Uterus (tissue), 3 donors: ENCODE measurements at regions not wholly inside any gene's neighbourhood (a gene's known extent, or its start where the extent isn't known, plus 50 kb on each side); places are given as distances from the start of the nearest gene placed in this dataset.

Experiments
- DNase-seq, 2 donors: peaks; one replicate each; pipeline ENCODE4 v3.0.0-alpha.2; 2019 to 2020
- H3K27ac ChIP-seq, 2 donors: fragments of 200-600 bp; sonication (generic); 1 replicate in 1 of 2; 2 replicates in 1 of 2; pipeline ENCODE4 v1.5.1; 2016 to 2018
- H3K27me3 ChIP-seq, 2 donors: fragments of 200-600 bp; sonication (generic); one replicate each; pipeline ENCODE4 v1.5.1; 2018 to 2019; ENCODE audit warnings: control low read depth in 1 of 2
- H3K36me3 ChIP-seq, 2 donors: fragments of 200-600 bp; sonication (generic); one replicate each; pipeline ENCODE4 v1.5.1; 2019; ENCODE audit warnings: control low read depth in 1 of 2
- H3K4me1 ChIP-seq, 2 donors: fragments of 200-600 bp; sonication (generic); one replicate each; pipeline ENCODE4 v1.5.1; 2018 to 2019; ENCODE audit warnings: control low read depth in 1 of 2
- H3K4me3 ChIP-seq, 2 donors: fragments of 200-600 bp; sonication (generic); 1 replicate in 1 of 2; 2 replicates in 1 of 2; pipeline ENCODE4 v1.5.1; 2018 to 2019; ENCODE audit warnings: mild to moderate bottlenecking in 1 of 2
- H3K9me3 ChIP-seq, 2 donors: fragments of 200-600 bp; sonication (generic); one replicate each; pipeline ENCODE4 v1.5.1; 2019; ENCODE audit warnings: control low read depth in 1 of 2
- POLR2A ChIP-seq, 2 donors: fragments of 450-650 bp; IDR thresholded peaks; one replicate each; pipeline ENCODE4 v1.6.1; 2016; ENCODE audit warnings: antibody characterized with exemption in 2 of 2, mild to moderate bottlenecking in 1 of 2, moderate library complexity in 1 of 2
- intact Hi-C: fragments of 100-400 bp; cut with DNase I; formaldehyde crosslinking; loops from one replicate; pipeline ENCODE4 v1.15.1; 2023; ENCODE audit warnings: low total_unique reads
- TF ChIP-seq, protein P1 (sequence below), 4 experiments: fragments of 200-600 bp in 2 of 4; fragments of 450-650 bp in 2 of 4; sonication (generic) in 2 of 4; IDR thresholded peaks; one replicate each; pipeline ENCODE4 v1.5.1; 2016 to 2019; ENCODE audit warnings: antibody characterized with exemption in 4 of 4, mild to moderate bottlenecking in 2 of 4, moderate library complexity in 1 of 4
- donor health status: DM: yes; HTN: yes; CAD: no.

DNA sequence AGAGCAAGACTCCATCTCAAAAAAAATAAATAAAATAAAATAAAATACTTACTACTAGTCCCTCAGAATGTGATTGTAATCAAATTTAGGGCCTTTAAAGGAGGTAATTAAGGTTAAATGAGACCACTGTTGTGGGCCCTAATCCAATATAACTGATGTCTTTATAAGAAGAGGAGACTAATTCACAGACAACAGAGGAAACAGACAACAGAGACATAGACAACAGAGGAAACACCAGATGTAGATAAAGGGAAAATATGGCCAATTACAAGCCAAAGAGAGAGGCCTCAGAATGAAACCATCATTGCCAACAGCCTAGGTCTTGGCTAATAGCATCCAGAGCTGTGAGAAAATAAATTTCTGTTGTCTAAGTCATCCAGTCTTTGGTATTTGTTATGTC, 669.0 kb upstream of the FOXG1 start:
- no peak for DNase-seq
- H3K27ac ChIP-seq: no peak overlapping the region
- no peak for TF ChIP-seq POLR2A (IDR thresholded peaks at IDR 0.05)
- TF ChIP-seq, protein P1, sequence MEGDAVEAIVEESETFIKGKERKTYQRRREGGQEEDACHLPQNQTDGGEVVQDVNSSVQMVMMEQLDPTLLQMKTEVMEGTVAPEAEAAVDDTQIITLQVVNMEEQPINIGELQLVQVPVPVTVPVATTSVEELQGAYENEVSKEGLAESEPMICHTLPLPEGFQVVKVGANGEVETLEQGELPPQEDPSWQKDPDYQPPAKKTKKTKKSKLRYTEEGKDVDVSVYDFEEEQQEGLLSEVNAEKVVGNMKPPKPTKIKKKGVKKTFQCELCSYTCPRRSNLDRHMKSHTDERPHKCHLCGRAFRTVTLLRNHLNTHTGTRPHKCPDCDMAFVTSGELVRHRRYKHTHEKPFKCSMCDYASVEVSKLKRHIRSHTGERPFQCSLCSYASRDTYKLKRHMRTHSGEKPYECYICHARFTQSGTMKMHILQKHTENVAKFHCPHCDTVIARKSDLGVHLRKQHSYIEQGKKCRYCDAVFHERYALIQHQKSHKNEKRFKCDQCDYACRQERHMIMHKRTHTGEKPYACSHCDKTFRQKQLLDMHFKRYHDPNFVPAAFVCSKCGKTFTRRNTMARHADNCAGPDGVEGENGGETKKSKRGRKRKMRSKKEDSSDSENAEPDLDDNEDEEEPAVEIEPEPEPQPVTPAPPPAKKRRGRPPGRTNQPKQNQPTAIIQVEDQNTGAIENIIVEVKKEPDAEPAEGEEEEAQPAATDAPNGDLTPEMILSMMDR (IDR thresholded peaks at IDR 0.05): no peak
- no peaks in the 10 kb centered on the region for H3K9me3 ChIP-seq
- intact Hi-C loops: no loop called here
- H3K4me1 ChIP-seq: no peaks in the 10 kb centered on the region
- H3K27me3 ChIP-seq: no peaks in the 10 kb centered on the region
- H3K4me3 ChIP-seq: no peak overlapping the region
- no peaks in the 10 kb centered on the region for H3K36me3 ChIP-seq

DNA sequence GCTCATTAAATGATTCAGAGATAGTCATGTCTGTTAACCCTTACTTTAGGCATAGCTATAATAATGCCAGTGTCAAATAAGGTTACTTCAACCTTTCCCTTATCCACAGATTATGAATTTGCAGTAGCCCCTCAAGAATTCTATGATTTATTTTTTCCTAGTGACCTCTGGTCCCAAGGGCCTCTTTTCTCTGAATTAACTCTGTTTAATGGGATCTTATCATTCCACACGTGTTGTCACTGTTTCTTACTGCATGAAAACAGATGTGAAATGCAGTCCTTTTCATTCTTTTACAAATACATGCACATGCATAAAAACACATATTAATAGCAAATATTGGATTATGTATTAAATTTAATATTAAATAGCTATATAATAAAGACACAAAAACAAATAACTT, 667.7 kb upstream of the FOXG1 start:
- Histone ChIP-seq H3K4me3 (no peak overlapping the region), H3K36me3 (no peaks in the 10 kb centered on the region), H3K27ac (no peak overlapping the region), H3K27me3 (no peaks in the 10 kb centered on the region), H3K9me3 (no peaks in the 10 kb centered on the region), H3K4me1 (no peaks in the 10 kb centered on the region)
- no peak for DNase-seq
- intact Hi-C loops: no loop called here
- TF ChIP-seq, protein P1 (IDR thresholded peaks at IDR 0.05): no peak
- TF ChIP-seq POLR2A (IDR thresholded peaks at IDR 0.05): no peak

DNA sequence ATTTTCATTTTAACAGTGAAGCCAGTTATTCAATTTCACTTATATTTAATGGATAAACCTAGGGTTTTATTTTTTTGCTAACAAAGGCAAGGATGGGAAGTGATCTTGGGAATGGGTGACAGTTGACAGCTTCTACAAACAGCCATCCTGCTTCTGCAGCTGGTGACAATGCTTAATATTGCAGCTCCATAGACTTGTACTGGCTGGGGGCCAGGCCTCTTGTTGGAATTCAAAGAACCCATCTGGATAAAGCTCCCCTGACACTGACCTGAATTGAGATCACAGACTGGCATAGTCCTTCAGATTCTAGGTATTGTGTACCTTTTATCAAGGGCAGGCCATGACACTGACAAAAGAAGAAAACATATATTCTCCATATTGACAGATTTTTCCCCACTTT, 664.6 kb upstream of the FOXG1 start:
- no peak for DNase-seq
- no peak for TF ChIP-seq POLR2A (IDR thresholded peaks at IDR 0.05)
- TF ChIP-seq, protein P1 (IDR thresholded peaks at IDR 0.05): no peak
- H3K9me3 ChIP-seq: no peaks in the 10 kb centered on the region
- intact Hi-C loops: no loop called here
- H3K27ac ChIP-seq: no peak overlapping the region
- H3K27me3 ChIP-seq: no peaks in the 10 kb centered on the region
- no peaks in the 10 kb centered on the region for H3K36me3 ChIP-seq
- H3K4me3 ChIP-seq: no peak overlapping the region
- no peaks in the 10 kb centered on the region for H3K4me1 ChIP-seq

DNA sequence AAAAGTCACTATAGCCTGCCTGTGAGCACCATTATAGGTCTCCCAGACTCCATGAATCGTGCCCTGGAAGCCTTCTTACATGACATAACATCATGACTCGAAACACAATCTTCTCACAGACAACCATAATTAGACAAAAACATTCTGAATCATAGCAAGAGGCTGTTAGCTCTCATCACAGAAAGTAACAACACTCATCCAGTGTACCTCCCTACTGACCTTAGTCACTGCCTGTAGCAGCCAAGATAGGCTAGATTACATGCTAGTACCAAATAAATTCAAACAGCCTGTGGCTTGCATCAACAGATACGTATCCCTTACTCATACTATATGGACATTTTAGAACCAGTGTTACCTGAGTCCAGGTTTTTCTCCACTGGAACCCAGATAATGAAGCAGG, 663.8 kb upstream of the FOXG1 start:
- DNase-seq: no peak
- intact Hi-C loops: no loop called here

DNA sequence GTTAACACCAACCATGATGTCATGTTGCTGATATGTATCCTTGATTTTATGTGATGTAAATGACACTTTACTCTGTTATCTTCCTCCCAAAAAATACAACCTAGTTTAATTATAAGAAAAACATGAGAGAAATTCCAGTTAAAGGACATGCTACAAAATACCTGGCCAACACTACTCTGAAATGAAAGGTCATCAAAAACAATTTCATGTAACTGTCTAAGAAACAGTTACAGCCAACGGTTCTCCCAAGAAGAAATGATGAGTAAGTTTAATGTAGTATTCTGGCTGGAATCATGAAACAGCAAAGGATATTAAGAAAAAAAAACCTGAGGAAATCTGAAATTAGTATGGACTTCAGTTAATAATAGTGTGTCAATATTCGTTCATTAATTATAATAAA, 653.3 kb upstream of the FOXG1 start:
- DNase-seq: no peak
- no peaks in the 10 kb centered on the region for H3K4me1 ChIP-seq
- no peaks in the 10 kb centered on the region for H3K27me3 ChIP-seq
- no peak overlapping the region for H3K4me3 ChIP-seq
- intact Hi-C loops: no loop called here
- H3K36me3 ChIP-seq: no peaks in the 10 kb centered on the region
- H3K9me3 ChIP-seq: no peaks in the 10 kb centered on the region
- TF ChIP-seq POLR2A (IDR thresholded peaks at IDR 0.05): no peak
- H3K27ac ChIP-seq: no peak overlapping the region

More for the DNA sequence above, 663.8 kb upstream of the FOXG1 start:
- Histone ChIP-seq H3K4me1 (no peaks in the 10 kb centered on the region), H3K36me3 (no peaks in the 10 kb centered on the region), H3K4me3 (no peak overlapping the region), H3K27me3 (no peaks in the 10 kb centered on the region), H3K27ac (no peak overlapping the region), H3K9me3 (no peaks in the 10 kb centered on the region)
- TF ChIP-seq POLR2A (IDR thresholded peaks at IDR 0.05): no peak
- TF ChIP-seq, protein P1 (IDR thresholded peaks at IDR 0.05): no peak

DNA sequence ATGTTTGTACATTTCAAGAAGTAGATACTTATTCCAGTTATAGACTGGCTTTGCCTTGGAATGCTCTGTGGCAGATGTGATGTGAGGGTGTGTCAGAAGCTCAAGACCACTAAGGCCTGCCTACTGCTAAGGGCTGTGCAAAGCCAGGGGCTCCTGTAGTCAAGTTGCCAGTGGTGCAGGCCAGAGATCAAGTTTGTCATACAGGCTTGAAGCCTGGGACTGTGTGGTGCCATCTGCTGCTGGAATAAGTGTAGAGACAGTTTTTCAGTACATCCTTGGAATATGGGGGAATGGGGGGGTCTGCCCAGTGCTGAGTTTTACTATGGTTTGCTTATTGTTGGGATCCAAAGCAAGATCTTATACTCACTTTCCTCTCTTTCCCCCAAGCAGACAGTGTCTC, 649.9 kb upstream of the FOXG1 start:
- no peak for DNase-seq
- intact Hi-C loops: no loop called here
- Histone ChIP-seq H3K9me3 (no peaks in the 10 kb centered on the region), H3K27me3 (no peaks in the 10 kb centered on the region), H3K4me1 (no peaks in the 10 kb centered on the region), H3K27ac (no peak overlapping the region), H3K36me3 (no peaks in the 10 kb centered on the region), H3K4me3 (no peak overlapping the region)
- no peak for TF ChIP-seq POLR2A (IDR thresholded peaks at IDR 0.05)
- TF ChIP-seq, protein P1 (IDR thresholded peaks at IDR 0.05): no peak
